Kidney (tissue), 13 donors: ENCODE measurements at regions not wholly inside any gene's neighbourhood (a gene's known extent, or its start where the extent isn't known, plus 50 kb on each side); places are given as distances from the start of the nearest gene placed in this dataset.

Source experiments
- DNase-seq, 5 donors: peaks; one replicate each; pipeline ENCODE4 v3.0.0-alpha.2; 2013 to 2020
- FAIRE-seq: peaks from 2 replicates; lab custom pipeline; 2012; peaks lifted over from hg19 to GRCh38; lab: Jason Lieb, UNC
- H3K27ac ChIP-seq, 2 donors: one replicate each; pipeline ENCODE4 v1.7.0; 2013; ENCODE audit warnings: low read depth in 2 of 2, low read length in 2 of 2, inconsistent platforms in 1 of 2
- H3K27me3 ChIP-seq: one replicate; pipeline ENCODE4 v1.7.1; 2013; ENCODE audit warnings: low read length, inconsistent platforms; ENCODE audit not compliant: control insufficient read depth, insufficient read depth
- H3K36me3 ChIP-seq, 3 donors: one replicate each; pipeline versions ENCODE4 v1.7.0 to v1.7.1; 2013; ENCODE audit warnings: low read length in 3 of 3, control low read depth in 1 of 3, inconsistent platforms in 1 of 3; ENCODE audit not compliant: insufficient read depth in 3 of 3, control insufficient read depth in 2 of 3
- H3K4me1 ChIP-seq, 3 donors: one replicate each; pipeline versions ENCODE4 v1.7.0 to v1.7.1; 2013; ENCODE audit warnings: low read length in 3 of 3, inconsistent platforms in 1 of 3, low read depth in 1 of 3; ENCODE audit not compliant: control insufficient read depth in 2 of 3, insufficient read depth in 2 of 3
- H3K4me3 ChIP-seq, 3 donors: one replicate each; pipeline versions ENCODE4 v1.7.0 to v1.8.1; 2013; ENCODE audit warnings: low read length in 3 of 3, control low read depth in 1 of 3, inconsistent platforms in 1 of 3
- H3K9ac ChIP-seq, 3 donors: one replicate each; pipeline versions ENCODE4 v1.7.0 to v1.7.1; 2013; ENCODE audit warnings: low read length in 3 of 3, control low read depth in 1 of 3, inconsistent platforms in 1 of 3
- H3K9me3 ChIP-seq, 3 donors: one replicate each; pipeline versions ENCODE4 v1.7.0 to v1.7.1; 2013; ENCODE audit warnings: low read length in 3 of 3, control low read depth in 1 of 3, inconsistent platforms in 1 of 3; ENCODE audit not compliant: control insufficient read depth in 2 of 3, insufficient read depth in 1 of 3
- CTCF ChIP-seq: IDR thresholded peaks from 3 replicates; pipeline ENCODE4 v1.5.1; 2012; ENCODE audit warnings: mild to moderate bottlenecking, moderate library complexity, borderline replicate concordance; ENCODE audit not compliant: insufficient read depth; ENCODE audit errors: extremely low read depth
- intact Hi-C: fragments of 100-400 bp; cut with DNase I; formaldehyde crosslinking; loops from one replicate; pipeline ENCODE4 v1.11.1; 2022
- donor health status: control.
- donor health status: control.
- donor health status: control.
- donor health status: control.
- donor health status: control.
- donor health status: DM: yes; HTN: yes; CAD: no.
- donor health status: Normal renal cell carcinoma (clear cell type).

GRCh38 chr7:118758582-118758981 is 534.1 kb downstream of the ANKRD7 start:
- H3K27me3 ChIP-seq, result no peaks in the 10 kb centered on the region

GRCh38 chr7:118759921-118760320 is 535.4 kb downstream of the ANKRD7 start:
- intact Hi-C loops, result no loop called here
- Histone ChIP-seq H3K27ac (no peak overlapping the region), H3K27me3 (no peaks in the 10 kb centered on the region), H3K4me3 (no peak overlapping the region), H3K9ac (no peak overlapping the region), H3K36me3 (no peaks in the 10 kb centered on the region), H3K4me1 (no peaks in the 10 kb centered on the region), H3K9me3 (no peaks in the 10 kb centered on the region)
- FAIRE-seq (no peak), DNase-seq (no peak)
- no peak for TF ChIP-seq CTCF

More at GRCh38 chr7:118758582-118758981, 534.1 kb downstream of the ANKRD7 start:
- FAIRE-seq, result no peak
- intact Hi-C loops, result no loop called here
- Histone ChIP-seq H3K4me1 (no peaks in the 10 kb centered on the region), H3K9me3 (no peaks in the 10 kb centered on the region), H3K4me3 (no peak overlapping the region), H3K9ac (no peak overlapping the region), H3K27ac (no peak overlapping the region), H3K36me3 (no peaks in the 10 kb centered on the region)
- DNase-seq, result no peak
- no peak for TF ChIP-seq CTCF

- no peak for FAIRE-seq
- no peak for DNase-seq
Observed at GRCh38 chr7:118762451-118762850, 537.9 kb downstream of the ANKRD7 start.

More at GRCh38 chr7:118762451-118762850, 537.9 kb downstream of the ANKRD7 start:
- intact Hi-C loops, result no loop called here
- H3K36me3 ChIP-seq, result no peaks in the 10 kb centered on the region
- no peak overlapping the region for H3K9ac ChIP-seq
- no peak overlapping the region for H3K4me3 ChIP-seq
- no peaks in the 10 kb centered on the region for H3K9me3 ChIP-seq
- no peak overlapping the region for H3K27ac ChIP-seq
- no peaks in the 10 kb centered on the region for H3K27me3 ChIP-seq
- no peaks in the 10 kb centered on the region for H3K4me1 ChIP-seq
- TF ChIP-seq CTCF, result no peak
